ENCODE measurements at regions not wholly inside any gene's neighbourhood (a gene's known extent, or its start where the extent isn't known, plus 50 kb on each side); places are given as distances from the start of the nearest gene placed in this dataset.
A peak's percentile ranks its signal among the peaks of the same experiment; 100 is the strongest.

DNA sequence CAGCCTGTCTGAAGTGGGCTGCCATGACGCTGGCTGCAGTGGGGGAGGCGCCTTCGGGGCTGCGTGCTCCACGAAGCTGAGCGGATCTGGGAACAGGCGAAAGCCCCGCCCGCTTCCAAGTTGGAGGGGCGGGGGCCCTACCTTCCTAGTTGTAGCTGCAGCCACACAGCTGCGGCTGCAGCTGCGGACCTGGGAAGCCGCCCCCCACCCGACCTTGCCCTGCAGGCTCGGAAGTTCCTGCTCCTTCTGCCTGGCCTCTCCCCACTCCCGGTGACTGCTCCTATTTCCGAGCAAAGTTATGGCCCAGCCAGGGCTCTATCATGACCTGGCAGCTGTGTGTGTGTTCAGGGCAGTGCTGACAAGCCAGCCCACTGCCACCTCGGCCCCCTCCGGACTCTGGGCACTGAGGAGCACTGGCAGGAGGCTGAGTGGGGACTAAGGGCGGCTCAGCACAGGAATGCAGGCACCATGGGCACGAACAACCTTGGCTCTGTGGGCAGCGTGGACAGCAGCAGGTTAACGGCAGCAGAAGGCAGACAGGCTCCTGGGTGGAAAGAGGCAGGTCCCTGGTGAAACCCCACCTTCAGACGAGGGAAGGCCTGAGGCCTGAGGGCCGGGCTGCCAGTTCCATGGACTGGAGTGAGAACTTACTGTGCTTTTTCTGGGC is 352.4 kb upstream of the TMCO5A start:
- DNase-seq (ENCODE audit: low spot score) = no peak

DNA sequence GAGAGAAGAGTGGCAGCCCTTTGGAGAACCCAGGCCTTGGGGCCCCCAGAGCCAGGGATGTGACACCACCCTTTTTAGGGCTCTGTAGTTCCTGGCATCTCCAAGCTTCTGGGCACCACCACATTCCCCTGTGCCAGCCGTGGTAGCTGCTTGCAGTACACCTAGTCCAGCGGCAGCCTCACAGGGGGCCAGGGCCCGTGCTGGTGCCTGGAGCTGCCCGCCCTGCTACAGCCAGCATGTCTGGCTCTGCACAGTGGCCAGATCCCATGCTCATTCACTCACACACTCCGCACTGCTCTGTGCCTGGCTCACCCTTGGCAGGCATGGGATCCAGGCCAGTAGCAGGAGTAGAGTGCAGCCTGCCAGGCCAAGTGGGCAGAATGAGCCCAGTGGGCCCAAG is 351.6 kb upstream of the TMCO5A start:
- DNase-seq (ENCODE audit: low spot score) = no peak

- DNase-seq (ENCODE audit: low spot score) = no peak
These were observed 348.3 kb upstream of the TMCO5A start for GRCh38 chr15:37586011-37586583.

DNA sequence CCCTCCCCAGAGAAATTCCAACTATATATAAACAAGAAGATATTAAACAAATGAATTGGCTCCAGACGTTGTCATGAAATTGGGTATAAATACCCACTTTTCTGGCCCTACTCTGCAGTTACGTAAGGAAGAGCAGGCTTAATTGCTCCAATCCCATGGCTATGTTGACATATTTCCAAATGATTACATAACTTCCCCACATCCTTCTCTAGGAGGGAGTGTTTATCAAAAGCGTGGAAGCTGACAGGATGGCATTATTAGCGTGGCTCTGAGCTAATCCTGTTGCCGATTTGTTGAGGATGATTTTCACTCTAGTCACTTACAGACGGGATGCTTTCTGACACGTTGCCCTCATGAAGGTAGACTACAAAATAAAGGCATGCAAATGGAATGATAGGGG is 347.5 kb upstream of the TMCO5A start:
- no peak for DNase-seq (ENCODE audit: low spot score)

GRCh38 chr15:37594417-37594816 is 340.0 kb upstream of the TMCO5A start:
- DNase-seq (ENCODE audit: low spot score) = no peak

DNA sequence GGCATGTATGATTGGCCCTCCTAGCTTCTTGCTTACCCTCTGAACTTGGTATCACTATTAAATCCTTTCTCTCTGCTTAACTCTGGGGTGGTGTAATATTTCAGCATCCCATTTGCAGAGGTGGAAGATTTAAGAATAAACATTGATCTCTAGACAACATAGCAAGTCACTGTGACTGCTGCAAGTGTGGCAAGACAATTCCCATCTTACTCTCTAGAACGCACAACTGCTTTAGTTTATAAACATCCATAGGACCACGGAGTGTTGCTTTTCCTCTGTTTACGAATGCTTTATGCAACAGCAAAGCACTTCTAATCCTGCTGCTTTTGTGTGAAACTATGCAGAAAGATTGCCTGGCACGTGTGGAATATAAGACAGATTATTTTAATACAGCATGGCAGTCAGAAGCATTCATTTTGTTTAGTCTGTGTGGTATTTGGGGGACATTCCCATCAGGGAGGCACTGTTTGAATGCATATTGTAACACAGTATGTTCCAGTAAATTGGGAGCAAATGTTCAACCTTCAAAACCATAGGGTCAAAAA is 338.9 kb upstream of the TMCO5A start:
- DNase-seq (ENCODE audit: low spot score) = no peak

GRCh38 chr15:37599156-37599555 is 335.3 kb upstream of the TMCO5A start:
- DNase-seq (ENCODE audit: low spot score) = no peak

DNA sequence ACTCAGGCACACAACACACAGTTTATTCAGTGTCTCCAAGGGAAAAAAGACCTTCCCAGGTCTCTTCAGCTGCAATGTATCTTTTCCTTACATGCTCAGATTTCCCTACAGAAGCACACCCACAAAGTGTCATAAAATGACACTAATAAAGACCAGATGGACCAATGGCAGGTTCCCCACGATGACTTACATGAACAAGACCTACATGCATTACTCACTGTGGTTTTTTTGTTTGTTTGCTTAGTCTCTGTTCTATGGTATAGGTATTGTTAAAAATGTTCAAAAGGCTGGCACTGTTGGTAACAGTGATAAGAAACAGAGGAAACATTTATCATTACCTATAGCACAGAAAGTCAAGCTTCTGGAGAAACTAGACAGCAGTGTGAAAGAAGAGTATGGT is 318.2 kb upstream of the TMCO5A start:
- peak; percentile 6 for DNase-seq (ENCODE audit: low spot score)

- DNase-seq (ENCODE audit: low spot score) = no peak
These were observed 316.1 kb upstream of the TMCO5A start for GRCh38 chr15:37618353-37618752.

GRCh38 chr15:37619358-37620042 is 314.9 kb upstream of the TMCO5A start:
- no peak for DNase-seq (ENCODE audit: low spot score)

DNA sequence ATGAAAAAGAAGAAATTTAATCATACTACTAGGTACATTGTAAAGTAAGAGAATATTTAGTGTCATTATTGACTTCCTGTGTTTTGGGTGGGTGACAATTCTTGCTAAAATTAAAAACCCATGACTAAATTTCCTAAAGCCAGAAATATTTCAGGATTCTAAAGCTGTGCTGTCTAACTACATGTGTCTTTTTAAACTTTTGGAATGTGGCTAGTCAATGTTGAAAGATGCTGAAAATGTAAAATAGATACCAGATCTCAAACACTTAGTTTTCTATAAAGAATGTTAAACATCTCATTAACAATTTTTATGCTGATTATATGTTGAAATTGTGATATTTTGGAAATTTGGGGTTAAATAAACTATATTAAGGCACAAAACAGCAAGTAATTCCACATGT is 308.9 kb upstream of the TMCO5A start:
- no peak for DNase-seq (ENCODE audit: low spot score)

- no peak for DNase-seq (ENCODE audit: low spot score)
These were observed 305.9 kb upstream of the TMCO5A start for GRCh38 chr15:37628507-37628906.

GRCh38 chr15:37636736-37637135 is 297.7 kb upstream of the TMCO5A start:
- no peak for DNase-seq (ENCODE audit: low spot score)

GRCh38 chr15:37638116-37638515 is 296.3 kb upstream of the TMCO5A start:
- DNase-seq (ENCODE audit: low spot score) = no peak

DNA sequence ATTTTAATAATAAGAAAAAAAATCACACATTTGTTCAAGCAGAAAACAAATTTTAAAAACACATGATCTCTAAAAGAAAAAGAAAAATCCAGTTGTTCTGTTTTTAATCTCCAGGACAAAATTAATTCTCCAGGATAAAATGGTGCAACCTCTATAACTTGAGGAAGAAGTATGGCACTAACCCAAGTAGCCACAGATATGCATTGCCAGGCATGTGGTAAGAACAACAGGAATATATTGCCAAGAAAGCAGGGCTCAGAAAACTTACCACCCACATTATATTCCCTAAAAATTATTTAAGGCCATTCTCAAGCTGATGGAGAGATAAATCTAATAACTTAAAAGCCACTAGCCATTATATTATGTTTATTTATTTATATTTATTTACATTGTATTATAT is 295.7 kb upstream of the TMCO5A start:
- no peak for DNase-seq (ENCODE audit: low spot score)

DNA sequence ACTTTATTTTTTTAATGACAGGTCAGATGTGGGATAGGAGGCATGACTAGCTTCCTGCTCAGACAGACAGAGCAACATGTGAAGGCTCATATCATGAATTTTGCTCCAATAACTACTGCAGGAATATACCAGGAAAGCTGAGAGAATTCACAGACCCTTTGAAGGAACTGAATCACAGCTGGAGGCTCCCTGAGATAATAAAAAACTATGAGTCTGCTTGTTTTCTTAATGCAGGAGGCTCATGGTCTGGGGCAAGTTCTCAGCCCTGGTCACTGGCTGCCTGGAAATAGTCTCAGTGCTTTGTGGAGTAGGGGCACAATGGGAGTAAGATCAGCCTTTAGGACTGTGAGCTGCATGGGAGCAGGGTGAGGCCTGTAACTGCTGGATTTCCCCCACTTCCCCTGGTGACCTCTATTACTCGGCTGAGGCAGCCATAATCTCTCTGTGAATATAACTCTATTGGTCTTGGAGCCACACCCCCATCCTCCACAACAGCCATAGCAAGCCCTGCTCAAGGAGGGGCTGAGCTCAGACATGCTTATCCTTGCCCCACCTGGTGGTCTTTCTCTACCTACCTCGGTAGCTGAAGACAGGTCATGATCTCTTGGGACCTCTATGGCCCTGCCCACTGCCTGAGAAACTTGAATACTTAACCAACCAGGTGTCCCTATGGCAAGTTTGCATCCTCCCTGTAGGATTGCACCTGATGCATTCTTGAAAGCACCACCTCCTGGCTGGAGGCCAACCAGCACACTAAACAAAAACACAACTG is 281.6 kb upstream of the TMCO5A start:
- DNase-seq (ENCODE audit: low spot score) = no peak

- no peak for DNase-seq (ENCODE audit: low spot score)
These were observed 256.3 kb upstream of the TMCO5A start for GRCh38 chr15:37678124-37678523.

GRCh38 chr15:37679627-37680026 is 254.8 kb upstream of the TMCO5A start:
- no peak for DNase-seq (ENCODE audit: low spot score)

DNA sequence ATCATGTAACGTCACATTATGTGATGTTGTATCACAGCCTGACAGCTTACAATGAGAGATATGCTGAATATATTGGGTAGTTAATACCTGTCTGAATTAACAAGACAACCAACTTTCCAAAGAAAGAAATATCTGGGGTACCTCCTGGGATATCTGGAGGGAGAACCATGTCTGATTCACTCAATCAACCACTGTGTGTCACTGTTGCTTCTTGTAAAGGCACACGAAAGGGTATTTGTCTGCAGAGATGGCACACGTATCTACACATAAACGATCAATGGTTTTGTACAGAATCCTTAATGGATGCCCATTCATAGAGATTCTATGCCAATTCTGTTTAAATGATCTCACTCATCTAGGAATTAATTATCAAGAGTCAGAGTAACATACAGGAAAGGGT is 252.1 kb upstream of the TMCO5A start:
- DNase-seq (ENCODE audit: low spot score) = peak; percentile 7

DNA sequence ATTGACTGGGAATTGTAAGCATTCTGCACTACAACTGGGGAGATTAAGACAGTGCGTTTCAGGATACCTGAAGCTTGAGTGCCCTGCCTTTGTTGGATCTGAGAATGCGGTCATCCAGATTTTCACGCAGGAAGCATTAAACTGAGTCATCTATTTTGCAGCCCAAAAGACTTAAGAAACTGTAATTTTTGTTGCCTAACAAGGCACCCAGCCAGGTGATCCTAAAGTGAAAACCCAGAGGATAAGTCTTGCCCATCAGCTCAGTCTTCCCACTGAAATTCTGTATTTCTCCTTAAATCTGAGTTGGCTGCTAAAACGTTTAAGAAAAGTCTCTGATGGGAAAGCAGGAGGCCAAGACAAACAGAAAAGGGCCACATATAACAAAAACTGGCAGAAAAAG is 242.5 kb upstream of the TMCO5A start:
- DNase-seq (ENCODE audit: low spot score) = no peak

GRCh38 chr15:37693926-37694325 is 240.5 kb upstream of the TMCO5A start:
- DNase-seq (ENCODE audit: low spot score) = no peak

DNA sequence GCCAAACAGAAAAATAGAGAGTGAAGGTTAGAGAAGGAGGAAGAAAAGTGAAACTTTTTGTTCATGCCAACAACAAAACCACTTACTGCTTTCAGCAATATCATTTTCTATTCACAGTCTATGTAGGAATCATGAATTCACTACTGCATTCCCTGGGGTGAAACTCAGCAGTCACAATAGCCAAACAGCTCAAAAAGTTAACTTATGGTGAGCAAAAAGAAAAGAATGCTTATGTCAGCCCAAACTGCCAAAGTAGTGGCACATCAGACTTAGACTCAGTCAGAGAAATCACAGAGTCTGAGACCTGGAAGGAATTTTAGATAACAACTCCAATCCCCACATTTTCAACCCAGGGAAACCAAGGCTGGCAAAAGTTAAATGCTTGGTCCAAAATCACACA is 238.7 kb upstream of the TMCO5A start:
- no peak for DNase-seq (ENCODE audit: low spot score)

DNA sequence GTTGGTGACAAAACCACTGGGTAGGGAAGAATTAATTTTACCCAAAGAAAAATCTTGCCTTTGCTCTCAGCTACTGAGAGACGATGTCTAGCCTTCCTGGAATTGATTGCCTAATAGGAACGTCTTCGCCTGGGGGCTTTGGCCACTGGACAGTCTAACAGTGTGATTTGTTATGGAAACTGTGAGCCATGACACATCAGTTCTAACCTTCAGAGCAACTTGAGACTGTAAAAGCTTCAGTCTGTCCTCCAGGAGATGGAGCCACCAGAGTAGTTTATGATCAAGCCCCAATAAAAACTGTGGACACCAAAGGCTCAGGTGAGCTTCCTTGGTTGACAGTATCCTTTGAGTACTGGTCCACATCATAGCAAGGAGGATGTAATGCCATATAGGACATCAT is 235.8 kb upstream of the TMCO5A start:
- no peak for DNase-seq (ENCODE audit: low spot score)

Measured in SW480 (cell line).